ENCODE measurements at regions not wholly inside any gene's neighbourhood (a gene's known extent, or its start where the extent isn't known, plus 50 kb on each side); places are given as distances from the start of the nearest gene placed in this dataset.
"Not testable (repeated sequence)": the region's sequence is repeated elsewhere in the genome, so short reads cannot be mapped to it uniquely, and the experiment has no call there.

- no peak for DNase-seq
These were observed 119.7 kb downstream of the MACROH2A1 start for GRCh38 chr5:135279328-135279727.

GRCh38 chr5:135276151-135276550, 122.9 kb downstream of the MACROH2A1 start:
- DNase-seq: no peak

- DNase-seq: no peak
These were observed 125.8 kb downstream of the MACROH2A1 start for GRCh38 chr5:135273212-135273611.

GRCh38 chr5:135272311-135272805, 126.7 kb downstream of the MACROH2A1 start:
- DNase-seq: no peak

- DNase-seq: no peak
These were observed 127.3 kb downstream of the MACROH2A1 start for GRCh38 chr5:135271533-135272310.

- DNase-seq: no peak
These were observed 129.1 kb downstream of the MACROH2A1 start for GRCh38 chr5:135269931-135270421.

- no peak for DNase-seq
These were observed 129.8 kb downstream of the MACROH2A1 start for GRCh38 chr5:135269199-135269598.

GRCh38 chr5:135266975-135267374, 132.1 kb downstream of the MACROH2A1 start:
- no peak for DNase-seq

- no peak for DNase-seq
These were observed 132.8 kb downstream of the MACROH2A1 start for GRCh38 chr5:135266303-135266635.

GRCh38 chr5:135265497-135266302, 133.3 kb downstream of the MACROH2A1 start:
- DNase-seq: no peak

GRCh38 chr5:135264451-135265440, 134.3 kb downstream of the MACROH2A1 start:
- no peak for DNase-seq

GRCh38 chr5:135263022-135263668, 135.9 kb downstream of the MACROH2A1 start:
- DNase-seq: no peak

- DNase-seq: no peak
These were observed 136.7 kb downstream of the MACROH2A1 start for GRCh38 chr5:135262364-135262763.

GRCh38 chr5:135260108-135260507, 138.9 kb downstream of the MACROH2A1 start:
- not testable (repeated sequence) for DNase-seq

- DNase-seq: no peak
These were observed 143.4 kb downstream of the MACROH2A1 start for GRCh38 chr5:135255461-135256178.

- DNase-seq: no peak
These were observed 144.8 kb downstream of the MACROH2A1 start for GRCh38 chr5:135254183-135254582.

GRCh38 chr5:135253601-135254178, 145.3 kb downstream of the MACROH2A1 start:
- no peak for DNase-seq

- no peak for DNase-seq
These were observed 147.9 kb downstream of the MACROH2A1 start for GRCh38 chr5:135251093-135251492.

GRCh38 chr5:135250671-135251070, 148.4 kb downstream of the MACROH2A1 start:
- no peak for DNase-seq

- DNase-seq: no peak
These were observed 149.4 kb downstream of the MACROH2A1 start for GRCh38 chr5:135249658-135250057.

- DNase-seq: no peak
These were observed 150.2 kb downstream of the MACROH2A1 start for GRCh38 chr5:135248801-135249231.
